Lower lobe of right lung (tissue), 2 donors: ENCODE measurements at regions not wholly inside any gene's neighbourhood (a gene's known extent, or its start where the extent isn't known, plus 50 kb on each side); places are given as distances from the start of the nearest gene placed in this dataset.

Source experiments
- ATAC-seq, 2 donors: fragments of 200-7000 bp; cut with Tn5 transposase; one replicate each; pipeline ENCODE4 v1.9.1; 2020 to 2022; ENCODE audit warnings: mild to moderate bottlenecking in 2 of 2, moderate library complexity in 2 of 2
- DNase-seq: peaks from one replicate; pipeline ENCODE4 v3.0.0-alpha.2; 2020
- H3K27ac ChIP-seq: fragments of 200-600 bp; one replicate; pipeline ENCODE4 v1.8.0; 2022
- H3K27me3 ChIP-seq: fragments of 200-600 bp; one replicate; pipeline ENCODE4 v1.8.0; 2022; ENCODE audit warnings: low read depth
- H3K36me3 ChIP-seq: fragments of 200-600 bp; one replicate; pipeline ENCODE4 v1.8.0; 2022; ENCODE audit warnings: mild to moderate bottlenecking
- H3K4me1 ChIP-seq: fragments of 200-600 bp; one replicate; pipeline ENCODE4 v1.8.0; 2022
- H3K4me3 ChIP-seq: fragments of 200-600 bp; one replicate; pipeline ENCODE4 v1.8.0; 2022; ENCODE audit warnings: mild to moderate bottlenecking
- H3K9me3 ChIP-seq: fragments of 200-600 bp; one replicate; pipeline ENCODE4 v1.8.0; 2022
- CTCF ChIP-seq: fragments of 200-600 bp; IDR thresholded peaks from one replicate; pipeline ENCODE4 v1.8.0; 2022; ENCODE audit warnings: antibody characterized with exemption, mild to moderate bottlenecking
- intact Hi-C: fragments of 100-400 bp; cut with DNase I; formaldehyde crosslinking; loops from one replicate; pipeline ENCODE4 v1.11.0; 2022
- donor health status: DM: no; HTN: yes; CAD: no; lungs with severe emphysema.

- DNase-seq (no peak), ATAC-seq (no peak)
- Histone ChIP-seq H3K27me3 (no peaks in the 10 kb centered on the region), H3K4me1 (peaks cover 7% of the 10 kb centered on the region), H3K36me3 (no peaks in the 10 kb centered on the region), H3K9me3 (no peaks in the 10 kb centered on the region), H3K4me3 (no peak overlapping the region), H3K27ac (no peak overlapping the region)
- TF ChIP-seq CTCF, result no peak
- intact Hi-C loops, result no loop called here
Observed at GRCh38 chr13:24097667-24098066, 62.9 kb upstream of the SPATA13 start.

GRCh38 chr13:24099490-24099889 lies 61.0 kb upstream of the SPATA13 start:
- DNase-seq, result no peak
- ATAC-seq, result no peak
- no peaks in the 10 kb centered on the region for H3K9me3 ChIP-seq
- H3K27me3 ChIP-seq, result no peaks in the 10 kb centered on the region
- intact Hi-C loops, result no loop called here
- no peak overlapping the region for H3K4me3 ChIP-seq
- no peaks in the 10 kb centered on the region for H3K4me1 ChIP-seq
- H3K36me3 ChIP-seq, result no peaks in the 10 kb centered on the region
- no peak for TF ChIP-seq CTCF
- H3K27ac ChIP-seq, result no peak overlapping the region

GRCh38 chr13:24100188-24100587 lies 60.3 kb upstream of the SPATA13 start:
- H3K9me3 ChIP-seq, result no peaks in the 10 kb centered on the region
- ATAC-seq (no peak), DNase-seq (no peak)
- H3K27ac ChIP-seq, result no peak overlapping the region
- TF ChIP-seq CTCF, result no peak
- no peak overlapping the region for H3K4me3 ChIP-seq
- H3K4me1 ChIP-seq, result no peaks in the 10 kb centered on the region
- no peaks in the 10 kb centered on the region for H3K36me3 ChIP-seq
- intact Hi-C loops, result no loop called here
- no peaks in the 10 kb centered on the region for H3K27me3 ChIP-seq

GRCh38 chr13:24103782-24104372 lies 56.6 kb upstream of the SPATA13 start:
- Histone ChIP-seq H3K9me3 (no peaks in the 10 kb centered on the region), H3K36me3 (no peaks in the 10 kb centered on the region), H3K4me1 (no peaks in the 10 kb centered on the region), H3K27me3 (no peaks in the 10 kb centered on the region), H3K27ac (no peak overlapping the region), H3K4me3 (no peak overlapping the region)
- no peak for ATAC-seq
- no peak for TF ChIP-seq CTCF
- intact Hi-C loops, result no loop called here
- DNase-seq, result no peak

- H3K9me3 ChIP-seq, result no peaks in the 10 kb centered on the region
- intact Hi-C loops, result no loop called here
- no peaks in the 10 kb centered on the region for H3K36me3 ChIP-seq
- H3K27me3 ChIP-seq, result no peaks in the 10 kb centered on the region
- H3K27ac ChIP-seq, result no peak overlapping the region
- TF ChIP-seq CTCF, result no peak
- no peaks in the 10 kb centered on the region for H3K4me1 ChIP-seq
- ATAC-seq, result no peak
- no peak for DNase-seq
- no peak overlapping the region for H3K4me3 ChIP-seq
Observed at GRCh38 chr13:24104723-24105122, 55.8 kb upstream of the SPATA13 start.

GRCh38 chr13:24106429-24106828 lies 54.1 kb upstream of the SPATA13 start:
- Histone ChIP-seq H3K36me3 (no peaks in the 10 kb centered on the region), H3K4me1 (no peaks in the 10 kb centered on the region), H3K27me3 (no peaks in the 10 kb centered on the region), H3K4me3 (no peak overlapping the region), H3K9me3 (no peaks in the 10 kb centered on the region), H3K27ac (no peak overlapping the region)
- TF ChIP-seq CTCF, result no peak
- ATAC-seq, result no peak
- no peak for DNase-seq
- intact Hi-C loops, result no loop called here
